GM23338 (cell line): ENCODE measurements at regions not wholly inside any gene's neighbourhood (a gene's known extent, or its start where the extent isn't known, plus 50 kb on each side); places are given as distances from the start of the nearest gene placed in this dataset.
A peak's percentile ranks its signal among the peaks of the same experiment; 100 is the strongest.

Source experiments
- ATAC-seq: fragments of 200-7000 bp; cut with Tn5 transposase; 3 replicates; pipeline ENCODE4 v1.9.1; 2020
- DNase-seq: peaks from one replicate; pipeline ENCODE4 v3.0.0-alpha.2; 2015; ENCODE audit warnings: low spot score
- H2AFZ ChIP-seq: fragments of 200-600 bp; sonication (generic); 2 replicates; pipeline ENCODE4 v1.8.0; 2016; ENCODE audit warnings: antibody characterized with exemption, mild to moderate bottlenecking, moderate library complexity
- H3F3A ChIP-seq: fragments of 200-600 bp; sonication (generic); replicated peaks from 2 replicates; pipeline ENCODE4 v1.8.0; 2017; ENCODE audit warnings: antibody characterized with exemption, mixed run types, low read depth
- H3K27ac ChIP-seq: fragments of 200-600 bp; sonication (generic); 2 replicates; pipeline ENCODE4 v1.6.1; 2016; ENCODE audit warnings: low read depth
- H3K27me3 ChIP-seq: fragments of 200-600 bp; sonication (generic); 2 replicates; pipeline ENCODE4 v1.8.0; 2016; ENCODE audit warnings: mild to moderate bottlenecking, mixed run types, moderate library complexity; ENCODE audit not compliant: insufficient read depth
- H3K36me3 ChIP-seq: fragments of 200-600 bp; sonication (generic); 2 replicates; pipeline ENCODE4 v1.8.0; 2016; ENCODE audit warnings: mild to moderate bottlenecking; ENCODE audit not compliant: insufficient read depth
- H3K4me1 ChIP-seq: fragments of 200-600 bp; sonication (generic); 2 replicates; pipeline ENCODE4 v1.8.0; 2016; ENCODE audit warnings: mild to moderate bottlenecking, moderate library complexity; ENCODE audit not compliant: insufficient read depth
- H3K4me2 ChIP-seq: fragments of 200-600 bp; sonication (generic); 2 replicates; pipeline ENCODE4 v1.7.1; 2017; ENCODE audit warnings: mixed run types
- H3K4me3 ChIP-seq: fragments of 200-600 bp; sonication (generic); 2 replicates; pipeline ENCODE4 v1.6.1; 2016; ENCODE audit warnings: mixed run types
- H3K79me2 ChIP-seq: fragments of 200-600 bp; sonication (generic); replicated peaks from 2 replicates; pipeline ENCODE4 v1.8.0; 2017; ENCODE audit warnings: mild to moderate bottlenecking; ENCODE audit not compliant: insufficient read depth
- H3K9me2 ChIP-seq: fragments of 200-600 bp; sonication (generic); 2 replicates; pipeline ENCODE4 v1.8.0; 2017; ENCODE audit not compliant: insufficient read depth
- H4K20me1 ChIP-seq: fragments of 200-600 bp; sonication (generic); replicated peaks from 2 replicates; pipeline ENCODE4 v1.8.0; 2017; ENCODE audit warnings: mild to moderate bottlenecking; ENCODE audit not compliant: insufficient read depth
- H3K27ac Mint-ChIP-seq: 2 replicates; pipeline ENCODE4 v1.8.0; 2020; ENCODE audit warnings: inconsistent platforms, mild to moderate bottlenecking, moderate library complexity, mixed read lengths
- H3K27me3 Mint-ChIP-seq: 3 replicates; pipeline ENCODE4 v1.8.0; 2022; ENCODE audit warnings: low read depth, mild to moderate bottlenecking, moderate library complexity, mixed read lengths, inconsistent platforms; ENCODE audit not compliant: insufficient read depth, poor library complexity
- H3K36me3 Mint-ChIP-seq: 3 replicates; pipeline ENCODE4 v1.8.0; 2021; ENCODE audit warnings: low read depth, mild to moderate bottlenecking, inconsistent platforms, moderate library complexity, mixed read lengths
- H3K4me1 Mint-ChIP-seq: 3 replicates; pipeline ENCODE4 v1.8.0; 2020; ENCODE audit warnings: mild to moderate bottlenecking, inconsistent platforms, mixed read lengths
- H3K4me3 Mint-ChIP-seq: 3 replicates; pipeline ENCODE4 v1.8.0; 2021; ENCODE audit warnings: moderate library complexity, mild to moderate bottlenecking, inconsistent platforms, mixed read lengths
- H3K9me3 Mint-ChIP-seq: 3 replicates; pipeline ENCODE4 v1.8.0; 2020; ENCODE audit warnings: moderate library complexity, mild to moderate bottlenecking, inconsistent platforms, mixed read lengths
- ETS1 ChIP-seq: IDR thresholded peaks from 2 replicates; pipeline ENCODE4 v1.6.1; 2016; ENCODE audit warnings: antibody characterized with exemption
- EZH2phosphoT487 ChIP-seq: fragments of 200-600 bp; sonication (generic); IDR thresholded peaks from one replicate; pipeline ENCODE4 v1.8.1; 2018; ENCODE audit warnings: antibody characterized with exemption; ENCODE audit not compliant: unreplicated experiment
- REST ChIP-seq: IDR thresholded peaks from one replicate; pipeline ENCODE4 v1.6.1; 2018; ENCODE audit warnings: antibody characterized with exemption; ENCODE audit not compliant: unreplicated experiment
- STAT1 ChIP-seq: IDR thresholded peaks from one replicate; pipeline ENCODE4 v1.6.1; 2016; ENCODE audit warnings: antibody characterized with exemption; ENCODE audit not compliant: unreplicated experiment
- ZNF114 ChIP-seq: fragments of 250-450 bp; sonication (Bioruptor Pico); IDR thresholded peaks from 2 replicates; pipeline ENCODE4 v1.5.0; 2020; ENCODE audit warnings: mild to moderate bottlenecking, moderate library complexity
- ZNF462 ChIP-seq: fragments of 250-450 bp; sonication (Bioruptor Pico); IDR thresholded peaks from 2 replicates; pipeline ENCODE4 v1.5.0; 2020; ENCODE audit warnings: mild to moderate bottlenecking, moderate library complexity

- TF ChIP-seq ZNF462 = no peak
- TF ChIP-seq REST = no peak
- no peak for TF ChIP-seq EZH2phosphoT487
Observed at GRCh38 chr5:90226433-90227099, 183.0 kb downstream of the CETN3 start (continued).

- Mint-ChIP-seq H3K4me1 (peaks cover 8% of the 10 kb centered on the region; the same call in 2 of the 3 replicates), H3K9me3 (no peaks in the 10 kb centered on the region), H3K27me3 (peaks cover 3% of the 10 kb centered on the region), H3K4me3 (no peak overlapping the region), H3K27ac (no peak overlapping the region), H3K36me3 (no peaks in the 10 kb centered on the region)
- no peak overlapping the region for H3K4me2 ChIP-seq
- no peak overlapping the region for H3K27ac ChIP-seq
- H3K4me1 ChIP-seq = no peaks in the 10 kb centered on the region
- H3K4me3 ChIP-seq = no peak overlapping the region
- ATAC-seq (no peak), DNase-seq (no peak)
- no peaks in the 10 kb centered on the region for H3K36me3 ChIP-seq
- H4K20me1 ChIP-seq = no peaks in the 10 kb centered on the region
- H3K79me2 ChIP-seq = no peaks in the 10 kb centered on the region
- no peaks in the 10 kb centered on the region for H3K9me2 ChIP-seq
- no peaks in the 10 kb centered on the region for H3F3A ChIP-seq
- 0 out of 2 replicates have a peak overlapping the region, but pooled peaks have one; percentile 80 for H2AFZ ChIP-seq
- no peaks in the 10 kb centered on the region for H3K27me3 ChIP-seq
- TF ChIP-seq EZH2phosphoT487 (no peak), ZNF114 (CRISPR knock-in tag) (no peak), REST (no peak), ETS1 (no peak), STAT1 (no peak)
Observed at GRCh38 chr5:90224342-90224741, 185.2 kb downstream of the CETN3 start.
